ENCODE measurements at regions not wholly inside any gene's neighbourhood (a gene's known extent, or its start where the extent isn't known, plus 50 kb on each side); places are given as distances from the start of the nearest gene placed in this dataset.

DNA sequence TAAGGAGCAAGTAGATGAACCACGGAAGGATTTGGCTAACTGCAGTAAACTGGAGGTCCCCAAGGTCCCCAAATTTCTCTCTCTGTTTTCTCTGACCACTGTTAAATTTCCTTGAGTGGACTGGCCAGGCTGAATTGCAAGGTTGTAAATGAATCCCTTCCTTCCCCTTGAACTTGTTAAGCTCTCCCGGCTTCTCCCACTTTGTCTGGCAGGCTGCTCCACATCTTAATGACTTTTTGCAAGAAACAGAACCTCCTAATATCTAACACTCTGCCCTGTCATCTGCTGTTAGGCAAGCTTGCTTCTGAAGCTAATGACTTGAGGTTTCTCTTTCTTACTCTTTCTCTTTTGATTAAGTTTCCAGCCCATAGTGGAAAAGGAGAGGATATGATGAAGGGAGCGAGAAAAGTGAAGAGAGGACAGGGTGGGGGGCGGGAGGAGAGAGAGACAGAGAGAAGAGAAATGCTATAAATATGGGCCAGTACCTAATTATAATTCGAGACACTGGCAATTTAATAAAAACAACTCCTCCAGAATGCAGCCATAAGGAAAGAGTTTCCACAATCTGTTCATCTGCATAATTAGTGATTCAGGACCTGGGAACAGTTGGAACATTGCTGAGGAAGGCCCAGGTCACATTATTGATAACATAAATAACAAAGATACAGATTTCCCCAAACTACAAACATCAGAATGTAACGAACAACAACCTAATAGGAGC lies 437.3 kb upstream of the MPDZ start:
- no peaks in the 10 kb centered on the region for H3K27me3 Mint-ChIP-seq
- ATAC-seq (replicated peaks) (no peak), DNase-seq (no peak)
- H3K9me3 Mint-ChIP-seq: peaks cover 0 to 1% of the 10 kb centered on the region in 2 donors
- H3K27ac Mint-ChIP-seq: no peak overlapping the region
- no peaks in the 10 kb centered on the region for H3K4me1 Mint-ChIP-seq
- H3K4me3 Mint-ChIP-seq: no peak overlapping the region
- no peaks in the 10 kb centered on the region for H3K36me3 Mint-ChIP-seq

DNA sequence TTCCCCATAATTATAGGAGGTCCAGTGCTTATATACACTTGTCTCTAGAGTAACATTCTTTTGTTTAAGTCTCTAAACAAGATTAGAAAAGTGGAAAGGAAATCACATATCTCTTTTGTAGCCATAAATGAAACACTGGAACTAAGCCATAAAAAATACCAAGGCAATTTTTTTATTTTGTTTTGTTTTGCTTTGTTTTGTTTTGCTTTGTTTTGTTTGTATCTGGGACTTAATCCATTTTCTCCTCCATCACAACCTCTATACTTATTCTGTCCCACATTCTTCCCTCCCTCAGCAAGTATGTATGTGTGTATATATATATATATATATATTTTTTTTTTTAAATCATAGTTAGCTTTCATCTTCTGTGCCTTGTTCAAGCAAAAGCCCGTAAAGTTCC lies 436.6 kb upstream of the MPDZ start:
- Mint-ChIP-seq H3K27me3 (no peaks in the 10 kb centered on the region), H3K27ac (no peak overlapping the region), H3K36me3 (no peaks in the 10 kb centered on the region), H3K4me3 (no peak overlapping the region), H3K9me3 (peaks cover 0 to 1% of the 10 kb centered on the region in 2 donors), H3K4me1 (no peaks in the 10 kb centered on the region)
- ATAC-seq (replicated peaks) (no peak), DNase-seq (no peak)

DNA sequence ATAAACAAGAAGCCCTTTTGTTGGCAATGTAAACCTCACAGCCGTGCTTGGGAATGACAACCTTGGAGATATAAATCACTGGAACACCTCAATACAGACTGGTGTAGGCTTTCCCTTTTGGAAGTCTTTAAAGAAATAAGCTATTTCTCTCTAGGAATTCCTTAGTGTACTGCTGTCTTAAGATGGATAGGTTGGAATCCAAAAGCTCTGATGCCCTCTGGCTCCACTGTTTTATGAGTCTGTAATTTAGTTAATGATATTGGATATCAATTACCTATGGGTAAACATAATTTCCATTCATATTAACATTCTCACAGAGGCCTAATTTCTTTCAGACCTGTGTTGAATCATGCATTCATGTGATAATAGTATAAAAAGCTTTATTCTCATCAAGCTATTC lies 435.9 kb upstream of the MPDZ start:
- ATAC-seq (replicated peaks) (no peak), DNase-seq (no peak)
- no peaks in the 10 kb centered on the region for H3K4me1 Mint-ChIP-seq
- H3K9me3 Mint-ChIP-seq: peaks cover 0 to 2% of the 10 kb centered on the region in 2 donors
- H3K27ac Mint-ChIP-seq: no peak overlapping the region
- H3K4me3 Mint-ChIP-seq: no peak overlapping the region
- H3K36me3 Mint-ChIP-seq: no peaks in the 10 kb centered on the region
- H3K27me3 Mint-ChIP-seq: no peaks in the 10 kb centered on the region

DNA sequence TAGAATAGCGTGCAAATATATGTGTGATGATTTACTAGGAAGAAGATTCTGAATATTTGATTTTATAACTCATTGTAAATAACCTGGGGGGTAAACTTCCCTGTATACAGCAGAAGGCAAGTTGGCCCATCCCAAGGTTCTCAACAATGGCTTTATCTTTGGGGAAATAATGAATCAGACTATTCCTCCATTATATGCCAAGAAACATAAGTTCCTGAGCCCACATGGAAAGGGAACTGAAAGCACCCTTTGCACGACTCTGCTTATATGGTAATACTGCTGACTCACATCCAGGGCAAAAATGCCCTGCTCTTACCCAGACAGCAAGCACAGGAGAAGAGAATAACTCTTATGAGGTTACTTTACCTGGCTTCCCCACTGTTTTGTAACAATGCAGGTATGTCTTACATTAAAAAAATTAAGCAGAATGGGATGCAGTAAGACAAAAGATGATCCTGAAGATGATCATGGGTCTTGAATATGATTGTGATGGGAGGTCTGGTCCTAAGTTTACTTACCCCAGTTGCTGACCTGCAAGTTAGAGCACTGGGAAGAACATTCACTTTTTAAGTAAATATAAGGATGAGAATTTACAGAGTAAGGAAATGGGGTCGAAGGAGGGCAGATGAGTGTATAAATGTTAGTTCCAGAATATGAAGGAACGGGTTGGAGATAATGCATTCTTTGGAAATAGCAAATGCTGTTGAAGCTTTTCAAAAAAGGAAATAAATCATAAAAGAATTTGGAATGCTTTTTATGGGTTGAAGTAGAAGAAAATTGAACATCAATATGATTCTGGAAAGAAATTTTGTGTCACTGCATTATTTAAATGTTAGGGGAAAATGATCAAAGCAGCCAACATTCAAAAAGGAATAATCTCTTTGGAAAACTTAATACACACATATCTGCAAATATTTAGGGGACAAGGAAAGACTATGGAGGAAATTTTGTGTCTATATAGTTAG lies 428.4 kb upstream of the MPDZ start:
- Mint-ChIP-seq H3K36me3 (no peaks in the 10 kb centered on the region), H3K27ac (no peak overlapping the region), H3K27me3 (no peaks in the 10 kb centered on the region), H3K9me3 (peaks cover 7 to 8% of the 10 kb centered on the region in 2 donors), H3K4me3 (no peak overlapping the region), H3K4me1 (no peaks in the 10 kb centered on the region)
- no peak for DNase-seq
- peak in 1 of 2 donors; percentile 25 for ATAC-seq (replicated peaks)

DNA sequence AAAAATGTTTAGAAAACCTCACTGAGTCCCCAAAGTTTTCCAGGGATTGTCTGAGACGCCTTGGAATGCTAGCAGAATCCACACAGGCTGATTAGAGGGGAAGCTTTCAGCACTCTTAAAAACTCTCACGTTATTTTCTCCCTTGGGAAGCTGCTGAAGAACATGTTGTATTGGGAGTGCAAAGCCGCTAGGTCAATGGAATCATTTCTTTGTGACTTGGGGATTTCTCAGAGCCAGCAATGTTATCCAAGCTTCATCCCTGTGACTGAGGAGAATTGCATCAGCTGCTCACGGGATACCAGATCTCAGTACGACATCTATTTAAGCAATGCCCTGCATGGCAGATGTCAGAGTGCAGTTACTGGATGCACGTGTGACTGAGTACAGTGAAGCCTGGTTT lies 426.4 kb upstream of the MPDZ start:
- Mint-ChIP-seq H3K27ac (no peak overlapping the region), H3K4me3 (no peak overlapping the region), H3K9me3 (peaks cover 7 to 8% of the 10 kb centered on the region in 2 donors), H3K36me3 (no peaks in the 10 kb centered on the region), H3K4me1 (no peaks in the 10 kb centered on the region), H3K27me3 (no peaks in the 10 kb centered on the region)
- DNase-seq (no peak), ATAC-seq (replicated peaks) (no peak)

GRCh38 chr9:13705373-13705772 lies 425.9 kb upstream of the MPDZ start:
- Mint-ChIP-seq H3K27ac (no peak overlapping the region), H3K27me3 (no peaks in the 10 kb centered on the region), H3K4me3 (no peak overlapping the region), H3K36me3 (no peaks in the 10 kb centered on the region), H3K9me3 (peaks cover 7% of the 10 kb centered on the region in 2 donors), H3K4me1 (no peaks in the 10 kb centered on the region)
- DNase-seq (no peak), ATAC-seq (replicated peaks) (no peak)

- DNase-seq (no peak), ATAC-seq (replicated peaks) (no peak)
- no peak overlapping the region for H3K27ac Mint-ChIP-seq
- no peaks in the 10 kb centered on the region for H3K4me1 Mint-ChIP-seq
- no peak overlapping the region for H3K4me3 Mint-ChIP-seq
- no peaks in the 10 kb centered on the region for H3K36me3 Mint-ChIP-seq
- peaks cover 9 to 13% of the 10 kb centered on the region in 2 donors for H3K9me3 Mint-ChIP-seq
- no peaks in the 10 kb centered on the region for H3K27me3 Mint-ChIP-seq
Measured at GRCh38 chr9:13690595-13690994, 411.1 kb upstream of the MPDZ start.

DNA sequence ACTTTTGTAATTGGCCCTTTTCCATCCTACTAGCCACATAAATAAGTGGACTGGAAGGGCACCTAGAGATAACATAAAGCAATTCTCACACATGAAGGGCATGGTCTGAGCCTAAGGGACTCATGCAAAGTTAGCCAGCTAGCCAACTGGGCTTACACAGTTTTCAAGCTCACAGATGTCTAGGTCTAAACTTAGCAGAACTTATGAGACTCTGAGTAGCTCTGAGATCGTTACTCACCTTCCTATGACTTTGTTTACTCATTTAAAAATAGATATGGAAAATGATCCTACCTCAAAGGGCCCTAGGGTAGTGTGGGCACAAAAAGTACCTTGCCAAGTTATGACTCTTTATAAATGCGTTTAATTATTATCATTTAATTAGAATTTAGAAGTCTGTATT lies 410.4 kb upstream of the MPDZ start:
- no peak overlapping the region for H3K4me3 Mint-ChIP-seq
- H3K36me3 Mint-ChIP-seq: no peaks in the 10 kb centered on the region
- no peaks in the 10 kb centered on the region for H3K27me3 Mint-ChIP-seq
- no peaks in the 10 kb centered on the region for H3K4me1 Mint-ChIP-seq
- ATAC-seq (replicated peaks) (no peak), DNase-seq (no peak)
- peaks cover 3 to 12% of the 10 kb centered on the region in 2 donors for H3K9me3 Mint-ChIP-seq
- no peak overlapping the region for H3K27ac Mint-ChIP-seq

DNA sequence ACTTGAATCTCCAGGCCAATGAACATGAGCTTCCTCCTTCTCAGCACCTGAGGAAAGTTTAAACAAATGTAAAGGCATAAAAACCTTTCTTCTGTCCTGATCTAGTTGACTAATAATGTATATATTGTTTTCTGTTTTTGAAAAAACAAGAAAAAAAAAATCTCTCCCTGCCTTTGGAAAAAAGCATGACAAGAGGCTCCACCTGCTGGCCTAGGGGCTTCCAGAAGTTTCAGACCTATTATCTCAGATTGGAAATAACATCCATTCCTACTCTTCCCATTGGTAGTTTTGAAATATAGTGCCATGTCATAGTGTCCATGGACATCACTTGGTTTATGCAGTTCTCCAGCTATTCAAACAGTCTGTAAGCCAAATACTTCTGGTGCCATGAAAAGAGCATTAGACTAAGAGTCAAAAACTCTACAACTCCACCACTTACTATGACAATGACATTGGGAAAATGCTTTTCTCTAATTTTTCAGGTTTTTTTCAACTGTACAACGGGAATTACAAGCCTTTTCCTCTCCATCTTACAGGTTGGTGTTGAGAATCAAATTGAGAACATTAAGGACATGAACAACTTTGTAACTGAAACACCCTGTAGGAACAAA lies 409.6 kb upstream of the MPDZ start:
- H3K27ac Mint-ChIP-seq: no peak overlapping the region
- H3K4me3 Mint-ChIP-seq: no peak overlapping the region
- peaks cover 0 to 12% of the 10 kb centered on the region in 2 donors for H3K9me3 Mint-ChIP-seq
- DNase-seq (no peak), ATAC-seq (replicated peaks) (no peak)
- no peaks in the 10 kb centered on the region for H3K27me3 Mint-ChIP-seq
- no peaks in the 10 kb centered on the region for H3K36me3 Mint-ChIP-seq
- H3K4me1 Mint-ChIP-seq: no peaks in the 10 kb centered on the region

DNA sequence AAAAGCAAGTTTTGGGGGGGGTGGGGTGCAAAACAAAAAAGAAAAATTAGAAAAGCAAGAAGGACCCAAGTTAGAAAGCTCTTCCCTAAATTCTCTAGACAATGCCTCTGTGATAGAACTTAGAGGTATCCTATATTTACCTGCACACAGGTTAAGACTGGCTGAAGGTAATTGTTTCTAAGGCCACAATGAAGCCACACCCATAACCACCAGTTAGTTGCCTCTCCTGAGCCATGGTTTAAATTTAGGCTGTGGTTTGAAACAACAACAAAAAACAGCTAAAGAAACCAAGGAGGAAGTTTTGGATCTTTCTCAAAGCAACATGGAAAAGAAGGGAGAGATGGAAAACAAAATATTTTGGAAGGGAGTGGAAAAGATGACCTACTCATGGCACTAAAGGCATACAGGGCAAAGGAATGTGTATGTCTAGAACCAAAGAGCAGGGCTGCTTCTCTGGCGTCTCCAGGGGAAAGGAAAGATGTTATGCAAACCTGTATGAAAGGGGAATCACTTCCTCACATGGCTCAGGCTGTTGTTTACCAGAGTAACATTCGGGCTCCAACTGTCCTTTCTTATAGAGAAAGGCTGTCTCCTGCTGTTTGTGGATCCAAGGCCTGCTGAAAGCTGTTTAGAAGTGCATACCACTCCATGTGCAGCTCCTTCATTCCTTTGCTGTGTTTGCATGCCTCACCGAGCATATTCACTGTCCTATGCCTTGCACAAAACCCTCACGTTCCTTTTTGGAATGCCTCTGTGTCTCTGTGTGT lies 408.9 kb upstream of the MPDZ start:
- Mint-ChIP-seq H3K27me3 (no peaks in the 10 kb centered on the region), H3K4me1 (no peaks in the 10 kb centered on the region), H3K27ac (no peak overlapping the region), H3K4me3 (no peak overlapping the region), H3K36me3 (no peaks in the 10 kb centered on the region), H3K9me3 (peaks cover 0 to 9% of the 10 kb centered on the region in 2 donors)
- ATAC-seq (replicated peaks) (no peak), DNase-seq (no peak)

GRCh38 chr9:13684656-13685055 lies 405.2 kb upstream of the MPDZ start:
- H3K9me3 Mint-ChIP-seq: peaks cover 2 to 5% of the 10 kb centered on the region in 2 donors
- no peaks in the 10 kb centered on the region for H3K4me1 Mint-ChIP-seq
- DNase-seq (no peak), ATAC-seq (replicated peaks) (no peak)
- H3K27me3 Mint-ChIP-seq: no peaks in the 10 kb centered on the region
- H3K4me3 Mint-ChIP-seq: no peak overlapping the region
- no peaks in the 10 kb centered on the region for H3K36me3 Mint-ChIP-seq
- no peak overlapping the region for H3K27ac Mint-ChIP-seq

GRCh38 chr9:13677801-13678200 lies 398.3 kb upstream of the MPDZ start:
- no peak for ATAC-seq (replicated peaks)
- H3K4me1 Mint-ChIP-seq: no peaks in the 10 kb centered on the region
- H3K27me3 Mint-ChIP-seq: no peaks in the 10 kb centered on the region
- no peaks in the 10 kb centered on the region for H3K36me3 Mint-ChIP-seq
- no peak overlapping the region for H3K4me3 Mint-ChIP-seq
- no peak overlapping the region for H3K27ac Mint-ChIP-seq
- H3K9me3 Mint-ChIP-seq: peaks cover 6 to 7% of the 10 kb centered on the region in 2 donors
- no peak for DNase-seq

DNA sequence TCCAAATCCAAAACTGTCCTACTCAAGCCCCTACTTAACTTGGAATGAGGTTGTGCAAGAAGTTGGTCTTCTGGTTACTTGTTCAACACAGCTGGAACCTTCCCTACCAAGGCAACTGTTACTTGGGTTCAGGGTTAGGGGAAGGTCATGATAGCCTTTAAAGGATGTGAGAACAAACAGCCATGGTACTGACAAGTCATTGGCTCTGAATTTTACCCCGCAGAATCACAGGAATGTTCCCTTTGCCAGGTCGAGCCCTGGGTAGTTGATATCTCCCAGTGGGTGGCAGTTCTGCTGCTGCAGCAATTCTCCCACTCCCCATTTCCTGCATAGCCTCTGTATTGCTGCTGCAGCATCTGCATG lies 396.1 kb upstream of the MPDZ start:
- no peaks in the 10 kb centered on the region for H3K4me1 Mint-ChIP-seq
- ATAC-seq (replicated peaks) (no peak), DNase-seq (no peak)
- H3K36me3 Mint-ChIP-seq: no peaks in the 10 kb centered on the region
- peaks cover 6 to 8% of the 10 kb centered on the region in 2 donors for H3K9me3 Mint-ChIP-seq
- H3K4me3 Mint-ChIP-seq: no peak overlapping the region
- no peaks in the 10 kb centered on the region for H3K27me3 Mint-ChIP-seq
- H3K27ac Mint-ChIP-seq: no peak overlapping the region
